Uterus (tissue), 2 donors: ENCODE measurements at regions not wholly inside any gene's neighbourhood (a gene's known extent, or its start where the extent isn't known, plus 50 kb on each side); places are given as distances from the start of the nearest gene placed in this dataset.
A peak's percentile ranks its signal among the peaks of the same experiment; 100 is the strongest.
"Not testable (repeated sequence)": the region's sequence is repeated elsewhere in the genome, so short reads cannot be mapped to it uniquely, and the experiment has no call there.

Experiments used
- POLR2A ChIP-seq, 2 donors: fragments of 450-650 bp; IDR thresholded peaks; one replicate each; pipeline ENCODE4 v1.6.1; 2016; ENCODE audit warnings: antibody characterized with exemption in 2 of 2, mild to moderate bottlenecking in 1 of 2, moderate library complexity in 1 of 2
- TF ChIP-seq, protein P1 (sequence below), 4 experiments: fragments of 200-600 bp in 2 of 4; fragments of 450-650 bp in 2 of 4; sonication (generic) in 2 of 4; IDR thresholded peaks; one replicate each; pipeline ENCODE4 v1.5.1; 2016 to 2019; ENCODE audit warnings: antibody characterized with exemption in 4 of 4, mild to moderate bottlenecking in 2 of 4, moderate library complexity in 1 of 4

- TF ChIP-seq POLR2A (IDR thresholded peaks at IDR 0.05) = not testable (repeated sequence)
- TF ChIP-seq, protein P1, sequence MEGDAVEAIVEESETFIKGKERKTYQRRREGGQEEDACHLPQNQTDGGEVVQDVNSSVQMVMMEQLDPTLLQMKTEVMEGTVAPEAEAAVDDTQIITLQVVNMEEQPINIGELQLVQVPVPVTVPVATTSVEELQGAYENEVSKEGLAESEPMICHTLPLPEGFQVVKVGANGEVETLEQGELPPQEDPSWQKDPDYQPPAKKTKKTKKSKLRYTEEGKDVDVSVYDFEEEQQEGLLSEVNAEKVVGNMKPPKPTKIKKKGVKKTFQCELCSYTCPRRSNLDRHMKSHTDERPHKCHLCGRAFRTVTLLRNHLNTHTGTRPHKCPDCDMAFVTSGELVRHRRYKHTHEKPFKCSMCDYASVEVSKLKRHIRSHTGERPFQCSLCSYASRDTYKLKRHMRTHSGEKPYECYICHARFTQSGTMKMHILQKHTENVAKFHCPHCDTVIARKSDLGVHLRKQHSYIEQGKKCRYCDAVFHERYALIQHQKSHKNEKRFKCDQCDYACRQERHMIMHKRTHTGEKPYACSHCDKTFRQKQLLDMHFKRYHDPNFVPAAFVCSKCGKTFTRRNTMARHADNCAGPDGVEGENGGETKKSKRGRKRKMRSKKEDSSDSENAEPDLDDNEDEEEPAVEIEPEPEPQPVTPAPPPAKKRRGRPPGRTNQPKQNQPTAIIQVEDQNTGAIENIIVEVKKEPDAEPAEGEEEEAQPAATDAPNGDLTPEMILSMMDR (IDR thresholded peaks at IDR 0.05) = peak; percentile 45 to 69 (median 63)
Observed at GRCh38 chr16:15219679-15220615, 125.9 kb upstream of the RRN3 start.
